Astrocyte of the hippocampus (primary cell): ENCODE measurements at regions not wholly inside any gene's neighbourhood (a gene's known extent, or its start where the extent isn't known, plus 50 kb on each side); places are given as distances from the start of the nearest gene placed in this dataset.

Experiments used
- DNase-seq: peaks from one replicate; pipeline ENCODE4 v3.0.0; 2011; ENCODE audit warnings: low read depth, low spot score

DNA sequence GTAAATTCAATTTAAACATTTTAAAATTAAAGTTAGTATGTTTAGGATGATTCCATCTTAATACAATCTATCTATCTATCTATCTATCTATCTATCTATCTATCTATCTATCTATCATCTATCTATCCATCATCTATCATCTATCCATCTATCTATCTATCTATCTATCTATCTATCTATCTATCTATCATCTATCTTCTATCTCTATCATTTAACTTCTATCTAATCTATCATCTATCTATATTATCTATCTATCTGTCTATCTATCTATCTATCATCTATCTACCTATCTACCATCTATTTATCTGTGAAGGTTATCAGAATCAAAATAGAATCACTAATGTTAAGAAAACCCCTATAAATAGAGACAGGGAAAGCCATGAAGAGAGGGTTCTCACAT is 78.3 kb downstream of the RAMP3 start:
- no peak for DNase-seq

DNA sequence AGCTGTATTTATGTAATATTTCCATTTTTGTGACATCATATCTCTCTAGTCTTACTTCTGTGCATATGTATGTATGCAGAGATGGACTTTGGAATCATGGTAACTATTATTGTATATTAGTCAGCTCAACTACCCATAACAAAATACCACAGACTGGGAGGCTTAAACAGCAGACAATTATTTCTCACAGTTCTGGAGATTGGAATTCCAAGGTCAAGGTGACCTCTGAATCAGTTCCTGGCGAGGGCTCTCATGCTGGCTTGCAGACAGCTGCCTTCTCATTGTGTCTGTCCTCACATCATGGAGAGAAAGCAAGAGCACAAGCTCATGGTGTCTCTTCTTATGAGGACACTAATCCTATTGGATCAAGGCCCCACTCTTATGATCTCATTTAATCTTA is 79.1 kb downstream of the RAMP3 start:
- DNase-seq, result no peak

DNA sequence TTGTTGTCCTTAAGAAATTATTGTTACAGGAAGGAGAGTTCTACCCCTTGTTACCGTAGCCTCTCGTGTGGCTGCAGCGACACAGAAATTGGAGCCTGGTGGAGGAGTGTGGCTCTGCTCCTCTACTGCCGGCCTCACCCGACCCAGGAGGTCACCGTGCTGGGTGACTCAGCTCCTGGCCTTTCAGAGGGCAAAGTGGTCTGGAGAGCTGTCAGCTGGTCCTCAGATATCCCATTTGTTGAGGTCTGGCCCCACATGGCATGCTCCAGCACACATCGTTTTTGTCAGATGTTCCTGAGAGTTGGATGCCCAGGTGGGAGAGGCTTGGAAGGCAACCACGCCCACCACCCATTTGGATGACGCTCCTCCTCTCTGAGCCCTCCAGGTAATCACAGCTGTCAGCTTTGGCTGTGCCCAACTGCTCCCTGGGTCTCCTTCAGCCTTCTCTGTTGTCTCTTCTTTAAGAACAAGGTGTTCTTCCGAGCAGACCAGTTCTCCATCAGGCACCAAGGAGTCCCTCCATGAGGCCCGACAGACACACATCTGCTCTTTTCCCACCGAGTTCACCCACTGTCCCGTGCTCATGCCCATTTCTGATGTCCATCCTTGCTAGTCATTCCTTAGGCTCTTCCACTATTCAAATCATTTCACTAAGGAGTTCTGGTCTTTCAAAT is 80.3 kb downstream of the RAMP3 start:
- DNase-seq, result no peak

DNA sequence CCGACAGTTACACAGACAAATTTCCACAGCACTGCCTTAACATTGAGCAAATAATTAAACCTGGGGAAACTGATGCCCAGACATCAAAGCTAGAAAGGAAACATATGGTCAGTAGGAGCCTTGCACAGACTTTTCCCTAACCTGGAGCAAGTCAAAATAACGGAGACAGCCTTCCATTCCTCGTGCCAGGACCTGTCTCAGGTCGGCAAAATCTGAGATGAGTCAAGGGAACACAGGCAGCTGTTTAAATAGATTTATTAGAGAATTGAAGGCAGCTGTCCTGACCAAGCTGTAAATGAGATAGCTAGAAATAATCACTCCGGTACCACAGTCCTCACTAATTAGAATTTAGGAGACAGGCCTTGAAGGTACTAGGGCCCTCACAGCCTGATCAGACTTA is 81.2 kb downstream of the RAMP3 start:
- DNase-seq, result no peak

DNA sequence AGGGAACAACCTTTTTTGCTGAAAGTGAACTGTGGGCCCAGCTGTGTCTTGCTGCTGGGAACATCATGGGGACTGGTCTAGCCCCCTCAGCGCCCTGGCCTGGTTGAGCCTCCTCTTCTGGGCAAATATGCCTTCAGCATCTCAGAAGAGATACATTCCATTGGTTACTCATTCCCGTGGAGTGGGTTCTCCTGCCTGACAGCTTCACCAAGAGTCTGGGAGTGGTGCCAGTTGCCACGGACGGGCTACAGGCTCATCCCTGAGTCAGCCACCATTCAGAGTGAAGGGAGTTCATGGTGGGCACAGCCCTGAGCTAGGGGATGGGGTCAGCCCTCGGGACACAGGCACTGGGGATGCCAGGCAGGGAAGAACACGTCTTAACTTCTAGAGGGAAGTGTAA is 81.9 kb downstream of the RAMP3 start:
- DNase-seq, result peak; percentile 60

DNA sequence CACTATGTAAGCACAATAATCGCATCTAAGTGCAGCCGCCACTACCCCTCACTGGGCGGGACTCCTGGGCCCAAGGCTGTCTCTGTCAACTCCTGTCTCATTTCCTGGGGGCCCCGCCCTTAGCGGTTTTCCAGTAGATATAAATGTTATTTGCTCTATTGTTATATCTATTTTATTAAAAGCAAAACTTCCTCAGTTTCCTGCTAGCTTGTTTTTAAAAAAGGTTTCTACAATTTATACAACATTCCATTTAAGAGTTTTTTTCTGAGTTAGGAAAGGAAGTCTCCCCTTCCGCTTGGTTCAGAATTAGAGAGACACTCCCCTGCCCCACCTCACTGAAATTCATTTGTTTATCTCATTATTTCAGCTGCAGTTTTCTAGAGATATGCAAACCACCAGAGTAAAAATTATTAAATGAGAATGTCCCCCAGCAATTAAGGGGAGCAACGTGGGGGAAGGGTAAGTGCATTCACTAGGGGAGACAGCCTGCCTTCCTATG is 82.7 kb downstream of the RAMP3 start:
- no peak for DNase-seq

DNA sequence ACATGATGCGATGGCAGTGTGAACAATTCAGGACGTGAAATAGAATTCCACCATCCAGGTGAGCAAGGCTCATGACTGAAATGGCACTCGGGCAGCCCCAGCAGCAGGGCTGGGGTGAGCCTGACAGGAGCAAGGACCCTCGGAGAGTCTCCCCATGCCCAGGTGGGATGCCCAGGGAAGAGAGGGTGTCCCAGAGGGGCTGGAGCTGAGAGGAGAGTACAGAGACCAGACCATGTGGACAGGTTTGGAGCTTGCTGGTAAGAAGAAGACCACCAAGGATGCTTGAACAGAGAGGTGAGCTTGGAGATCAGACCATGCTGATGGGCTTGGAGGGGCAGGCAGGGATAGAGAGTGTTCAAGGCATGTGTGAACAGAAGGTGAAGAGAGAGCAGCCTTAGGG is 83.3 kb downstream of the RAMP3 start:
- DNase-seq, result no peak

DNA sequence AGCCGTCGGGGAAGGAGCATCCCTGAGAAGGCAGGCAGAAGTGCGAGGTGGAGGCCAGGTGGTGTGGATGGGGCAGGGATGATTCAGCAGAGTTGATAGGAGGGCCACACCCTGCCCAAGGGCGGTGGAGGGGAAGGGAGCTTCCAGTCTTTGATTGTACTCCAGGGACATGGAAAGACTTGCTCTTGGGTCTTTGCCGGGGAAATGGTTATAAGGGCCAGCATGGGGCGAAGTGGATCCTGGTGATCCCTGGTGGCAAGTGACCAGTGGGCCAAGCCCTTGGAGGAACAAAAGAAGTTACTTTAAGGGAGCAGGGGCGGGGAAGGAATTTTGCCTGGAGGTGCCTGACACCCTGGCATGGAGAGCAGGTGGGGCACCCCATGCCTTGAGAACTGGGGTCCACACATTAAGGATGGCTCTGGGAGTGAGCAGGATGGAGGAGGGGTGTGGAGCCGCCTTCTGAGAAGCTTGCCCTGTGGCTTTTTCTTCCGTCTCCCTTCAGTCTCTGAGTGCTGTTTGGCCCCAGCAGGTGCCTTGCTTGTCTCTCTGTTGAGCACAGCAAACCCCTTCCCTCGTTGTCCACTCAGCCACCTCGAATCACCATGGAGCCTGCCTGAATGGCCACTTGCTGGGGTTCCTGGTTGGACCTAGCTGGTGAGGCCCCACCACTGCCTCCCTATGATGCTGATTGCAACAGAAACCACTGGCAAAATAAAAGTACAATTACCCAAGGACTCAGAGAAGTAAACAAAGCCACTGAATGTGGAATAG is 83.9 kb downstream of the RAMP3 start:
- DNase-seq, result no peak

DNA sequence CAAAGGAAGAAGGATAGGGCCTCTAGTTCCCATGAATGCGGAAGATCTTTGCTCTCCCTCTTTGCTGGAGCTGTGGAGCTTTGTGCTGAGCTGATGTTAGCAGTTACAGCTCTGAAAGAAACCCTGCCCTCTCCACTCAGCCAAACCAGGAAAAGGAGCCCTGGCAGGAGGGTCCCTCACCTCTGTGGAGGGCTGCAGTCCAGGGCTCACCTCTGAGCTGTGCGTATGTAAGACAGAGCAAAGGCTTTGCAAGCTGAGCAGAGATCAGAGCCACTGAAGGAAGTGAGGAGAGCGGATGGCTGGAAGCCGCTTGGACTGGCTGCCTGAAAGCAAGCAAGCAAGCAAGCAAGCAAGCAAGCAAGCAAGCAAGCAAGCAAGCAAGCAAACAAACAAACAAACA is 84.7 kb downstream of the RAMP3 start:
- DNase-seq, result no peak

DNA sequence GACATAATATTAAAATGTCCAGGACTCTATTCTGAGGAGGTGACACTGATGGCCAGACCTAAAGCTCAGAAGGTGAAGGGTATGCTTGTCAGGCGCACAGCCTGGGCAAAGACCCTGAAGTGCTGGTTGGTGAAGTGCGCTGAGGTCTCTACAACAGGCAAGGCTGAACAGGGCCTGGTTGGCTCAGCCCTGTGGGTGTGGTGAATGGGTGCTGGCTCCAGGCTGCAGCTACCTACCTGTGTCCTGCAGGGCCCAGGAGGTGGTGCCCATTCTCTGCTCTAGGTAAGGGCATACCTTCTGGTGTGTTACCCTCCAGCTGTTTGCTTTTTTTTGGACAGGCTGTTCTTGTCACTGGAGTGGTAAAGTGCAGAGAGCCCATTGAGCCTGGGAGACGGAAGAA is 85.1 kb downstream of the RAMP3 start:
- DNase-seq, result no peak

DNA sequence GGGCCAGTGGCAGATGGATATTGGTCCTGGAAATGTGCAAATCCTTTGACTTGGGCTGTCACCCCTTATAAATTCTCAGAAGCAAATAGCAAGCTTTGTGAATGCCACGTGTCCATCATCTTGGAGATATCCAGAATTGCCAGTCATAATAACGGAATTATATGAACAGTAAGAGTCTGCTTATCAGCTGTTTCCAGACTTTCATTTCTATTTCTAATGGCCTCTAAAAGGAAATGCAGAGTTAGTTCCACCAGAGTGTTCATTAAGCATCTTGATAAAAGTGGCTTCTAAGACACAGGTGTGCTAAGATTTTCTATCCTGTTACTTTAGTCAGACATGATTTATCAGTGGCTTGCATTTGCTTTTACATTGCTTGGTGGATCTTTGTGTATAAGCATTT is 87.4 kb downstream of the RAMP3 start:
- DNase-seq, result no peak

DNA sequence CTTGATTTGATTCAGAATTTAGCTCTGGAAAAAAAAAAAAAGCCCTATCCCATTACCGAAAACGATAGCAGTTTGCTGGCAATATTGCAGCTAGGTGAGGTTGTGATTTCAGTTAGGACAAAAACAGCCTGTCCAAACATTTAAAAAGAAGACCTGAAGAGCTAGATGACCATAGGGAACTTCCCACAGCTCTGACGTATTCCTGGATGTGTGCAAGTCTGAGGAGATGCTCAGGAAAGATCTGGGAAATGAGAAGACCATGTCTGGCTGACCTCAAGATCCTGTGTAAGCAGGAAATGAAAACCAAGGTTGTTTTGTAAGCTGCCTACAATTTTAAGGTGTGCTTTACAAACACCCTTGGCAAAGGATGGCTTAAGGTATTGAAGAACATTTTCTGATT is 88.7 kb downstream of the RAMP3 start:
- no peak for DNase-seq

DNA sequence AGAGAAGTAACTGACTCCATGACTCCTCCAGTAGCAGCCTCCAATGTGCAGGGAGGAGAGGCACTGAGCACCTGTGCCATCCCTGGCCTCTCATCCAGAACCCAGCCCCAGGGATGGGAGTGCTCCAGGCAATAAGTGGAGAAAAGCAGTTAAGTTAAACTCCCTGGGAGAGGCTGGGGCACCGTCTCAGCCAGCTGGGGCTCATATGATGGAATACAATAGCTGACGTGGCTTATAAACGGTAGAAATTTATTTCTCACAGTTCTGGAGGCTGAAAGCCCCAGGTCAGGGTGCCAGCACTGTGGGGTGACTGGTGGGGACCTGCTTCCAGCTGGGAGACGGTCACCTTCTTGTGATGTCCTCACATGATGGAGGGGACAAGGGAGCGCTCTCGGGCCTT is 94.7 kb downstream of the RAMP3 start:
- DNase-seq, result no peak

DNA sequence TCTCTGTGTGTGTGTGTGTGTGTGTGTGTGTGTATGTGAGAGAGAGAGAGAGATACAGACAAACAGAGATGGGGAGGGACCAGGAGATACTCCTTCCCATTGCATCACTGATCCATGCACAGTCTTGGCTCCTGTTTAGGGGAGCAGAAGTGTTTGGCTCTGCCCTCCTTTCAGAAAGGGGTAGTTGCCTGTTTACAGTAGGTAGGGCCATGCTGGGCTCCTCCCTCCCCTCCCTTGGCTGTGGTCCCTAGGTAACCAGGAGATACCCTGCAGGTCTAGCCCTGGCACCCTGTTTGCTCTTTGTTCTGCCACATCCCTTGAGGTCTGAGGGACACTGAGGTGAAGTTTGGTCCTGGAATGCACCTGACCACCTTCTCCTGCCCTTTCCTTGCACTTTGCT is 95.3 kb downstream of the RAMP3 start:
- DNase-seq, result no peak

DNA sequence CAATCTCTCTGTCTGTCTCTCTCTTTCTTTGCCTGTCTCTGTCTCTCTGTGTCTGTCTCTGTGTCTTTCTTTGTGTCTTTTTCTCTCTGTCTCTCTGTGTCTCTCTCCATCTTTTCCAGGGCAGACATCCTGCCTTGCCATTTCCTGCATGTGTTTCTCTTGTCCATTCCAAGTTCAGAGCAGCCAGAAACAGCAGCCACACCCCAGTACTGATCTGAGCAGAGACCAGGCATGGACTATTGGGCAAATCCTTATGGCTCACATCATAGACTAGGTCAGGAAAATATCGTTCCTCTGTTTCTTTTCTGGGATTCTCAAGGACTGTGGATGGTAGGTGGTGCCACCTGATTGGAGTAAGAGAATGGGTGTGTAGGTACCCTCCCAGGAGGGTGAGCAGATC is 95.8 kb downstream of the RAMP3 start:
- no peak for DNase-seq

DNA sequence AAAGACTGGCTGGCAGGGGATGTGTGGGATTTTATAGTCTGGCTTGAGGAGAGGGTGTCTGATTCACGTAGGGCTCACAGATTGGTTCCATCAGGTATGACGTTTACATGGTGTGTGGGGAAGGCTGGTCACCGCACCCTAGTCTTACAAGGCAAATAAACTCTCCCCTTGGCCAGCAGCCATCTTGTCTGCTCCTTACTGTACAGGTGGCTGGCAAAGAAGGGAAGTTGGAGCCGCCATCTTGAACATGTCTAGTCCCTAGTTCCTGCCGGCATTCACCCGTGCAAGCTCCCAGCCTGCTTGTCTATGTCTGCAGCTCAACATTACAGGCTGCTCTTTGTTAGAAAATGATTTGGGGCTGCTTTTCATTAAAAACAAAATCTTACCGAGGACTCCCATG is 97.6 kb downstream of the RAMP3 start:
- no peak for DNase-seq

DNA sequence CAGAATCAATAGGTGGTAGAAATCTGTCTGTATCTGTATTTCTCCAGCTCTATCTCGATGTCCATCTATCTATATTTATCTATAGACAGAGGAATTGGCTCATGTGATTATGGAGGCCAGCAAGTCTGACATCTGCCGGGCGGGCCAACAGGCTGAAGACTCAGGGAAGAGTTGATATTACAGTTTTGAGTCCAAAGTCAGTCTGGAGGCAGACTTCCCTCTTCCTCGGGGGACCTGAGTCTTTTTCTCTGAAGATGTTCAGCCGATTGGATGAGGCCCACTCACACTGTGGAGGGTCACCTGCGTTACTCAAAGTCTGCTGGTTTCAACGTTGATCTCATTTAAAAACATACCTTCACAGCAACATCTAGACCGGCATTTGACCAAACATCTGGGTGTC is 98.7 kb downstream of the RAMP3 start:
- no peak for DNase-seq

DNA sequence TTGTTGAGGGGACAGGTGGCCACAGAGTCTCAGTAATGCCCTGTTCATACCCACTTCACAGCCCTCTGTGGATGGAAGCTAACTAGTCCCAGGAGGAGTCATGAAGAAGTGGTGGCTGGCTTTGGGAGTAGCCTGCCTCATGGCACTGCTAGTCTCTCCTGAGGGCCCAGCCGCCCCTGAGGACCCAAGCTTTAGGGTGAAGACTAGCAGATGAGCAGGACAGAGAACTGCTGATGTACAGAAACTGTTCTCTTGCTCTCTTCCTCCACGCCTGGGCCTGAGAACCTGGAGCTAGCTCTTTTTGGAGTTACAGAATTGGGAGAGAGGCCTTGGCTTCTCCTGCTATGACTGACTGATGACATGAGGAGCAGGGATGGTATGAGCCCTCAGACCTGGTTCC is 99.2 kb downstream of the RAMP3 start:
- DNase-seq, result no peak

DNA sequence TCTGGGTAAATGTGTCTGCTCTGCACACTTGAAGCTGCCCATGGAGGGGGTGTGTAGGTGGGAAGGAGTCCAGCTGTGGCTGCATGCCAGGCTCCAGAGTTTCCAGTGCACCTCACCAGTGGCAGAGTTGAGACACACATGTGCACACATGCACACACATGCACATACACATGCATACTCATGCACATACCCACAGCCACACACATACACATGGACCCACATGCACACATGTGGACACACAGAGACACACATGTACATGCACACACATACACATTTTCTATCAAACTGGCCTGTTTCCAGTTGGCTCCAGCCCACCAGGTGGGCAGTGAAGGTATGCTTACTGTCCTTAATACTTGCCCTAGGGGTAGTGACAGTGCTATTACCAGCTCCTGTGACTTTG is 99.7 kb downstream of the RAMP3 start:
- no peak for DNase-seq

DNA sequence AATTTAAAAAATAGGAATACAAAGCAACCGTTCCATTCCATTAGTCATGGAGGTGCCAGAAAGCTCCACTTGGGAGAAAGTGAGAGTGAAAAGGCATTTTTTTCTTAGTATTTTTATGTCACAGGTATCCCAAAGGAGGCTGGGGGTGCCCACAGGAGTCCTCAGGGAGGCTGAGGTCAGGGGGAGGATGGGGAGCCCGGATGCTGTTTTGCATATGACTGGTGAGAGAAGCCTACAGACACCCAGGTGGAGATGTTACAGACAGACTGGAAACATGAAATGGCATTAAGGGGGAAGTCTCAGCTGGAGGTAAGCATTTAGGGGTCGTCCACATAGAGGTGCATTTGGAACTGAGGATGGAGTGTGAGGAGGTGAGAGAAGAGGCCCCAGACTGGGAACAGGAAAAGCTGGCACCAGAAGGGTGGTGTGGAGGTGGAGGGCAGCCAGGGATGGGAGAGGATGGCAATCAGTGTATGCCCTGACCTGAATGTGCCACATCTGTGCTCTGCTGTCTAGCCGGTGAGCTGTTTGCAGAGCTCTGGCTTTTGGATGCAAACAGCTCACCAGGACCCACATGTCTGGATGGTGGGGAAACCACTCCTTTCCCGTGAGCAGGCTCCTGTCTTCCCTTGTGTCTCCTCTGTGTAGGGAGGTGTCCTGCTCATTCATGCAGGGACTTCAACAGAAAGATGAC is 101.1 kb downstream of the RAMP3 start:
- DNase-seq, result no peak

DNA sequence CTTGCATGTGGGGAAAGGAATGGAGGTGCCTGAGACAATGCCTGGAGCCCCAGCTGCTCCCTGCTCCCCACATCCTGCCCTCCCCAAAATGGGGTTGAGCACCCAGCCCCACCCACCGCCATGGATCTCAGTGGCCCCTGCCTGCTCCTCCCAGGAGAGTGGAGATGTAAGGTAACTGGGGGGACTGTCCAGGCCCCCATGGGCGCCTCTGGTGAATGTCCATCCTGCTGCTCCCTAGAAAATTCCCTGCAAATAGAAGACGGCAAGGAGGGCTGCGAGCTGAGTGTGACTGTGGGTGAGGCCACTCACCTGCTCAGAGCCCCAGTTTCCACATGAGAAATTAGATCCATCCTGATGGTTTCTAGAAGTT is 101.6 kb downstream of the RAMP3 start:
- DNase-seq, result no peak

DNA sequence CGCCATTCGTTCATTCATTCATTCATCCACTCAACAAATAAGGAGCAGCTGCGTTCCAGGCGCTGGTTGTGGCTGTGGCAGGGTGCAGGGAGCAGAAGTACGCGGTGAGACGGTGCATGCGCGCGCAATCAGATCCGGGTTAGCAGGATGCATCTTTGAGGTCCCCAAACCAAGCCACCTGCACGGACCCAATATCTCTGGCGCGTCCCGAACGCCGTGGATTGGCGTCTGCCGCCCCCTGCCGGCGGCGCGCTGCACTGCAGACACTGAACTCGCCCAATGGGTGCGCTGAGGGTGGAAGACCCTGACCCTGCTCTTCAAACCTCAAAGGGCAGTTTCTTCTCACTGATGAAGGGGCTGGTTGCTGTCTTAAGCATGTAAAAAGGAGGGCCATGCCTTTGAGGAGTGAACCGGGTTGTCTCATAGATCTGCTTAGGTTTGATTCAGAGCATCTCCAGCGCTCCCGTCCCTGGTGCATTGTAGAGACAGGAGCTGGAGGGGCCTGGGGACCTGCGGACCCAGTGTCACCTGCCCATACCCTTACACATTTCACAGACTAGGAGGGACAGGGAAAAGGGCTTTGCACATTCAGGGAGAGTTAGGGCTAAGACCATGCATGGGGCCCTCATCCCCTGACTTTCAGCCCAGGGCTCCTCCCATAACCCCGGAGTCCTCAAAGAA is 102.5 kb downstream of the RAMP3 start:
- peak; percentile 44 for DNase-seq
